ENCODE measurements at regions not wholly inside any gene's neighbourhood (a gene's known extent, or its start where the extent isn't known, plus 50 kb on each side); places are given as distances from the start of the nearest gene placed in this dataset.

GRCh38 chr1:209191262-209191634 lies 392.3 kb upstream of the CAMK1G start:
- TF ChIP-seq POLR2AphosphoS5 (IDR thresholded peaks at IDR 0.05; ENCODE audit: low read depth, low read length) (no peak), SIN3A (IDR thresholded peaks at IDR 0.05; ENCODE audit: borderline replicate concordance, insufficient read depth, low read length) (no peak), TAF1 (IDR thresholded peaks at IDR 0.05; ENCODE audit: borderline replicate concordance, insufficient read depth, low read length) (no peak), REST (IDR thresholded peaks at IDR 0.05; ENCODE audit: insufficient read depth in 1 of 2, low read depth in 2 of 2, low read length in 2 of 2) (no peak), FOXP2 (optimal IDR thresholded peaks at IDR 0.05; ENCODE audit: borderline replicate concordance, extremely low read depth, extremely low read length, insufficient read depth) (no peak)

Data from PFSK-1 (cell line).